Stimulated activated CD4-positive, alpha-beta T cell treated with anti-CD3 and anti-CD28 coated beads, Interleukin-1b, Interleukin-23, amount 100 ng/mL, for 24 hours (primary cell): ENCODE measurements at regions not wholly inside any gene's neighbourhood (a gene's known extent, or its start where the extent isn't known, plus 50 kb on each side); places are given as distances from the start of the nearest gene placed in this dataset.

Experiments used
- DNase-seq, 4 experiments: peaks; one replicate each; pipeline ENCODE4 v3.0.0-alpha.2; 2020; ENCODE audit warnings: low read depth in 4 of 4, low spot score in 1 of 4

GRCh38 chr11:70715166-70715951, 317.0 kb downstream of the CTTN start:
- DNase-seq: no peak

- no peak for DNase-seq
These were observed 317.9 kb downstream of the CTTN start for GRCh38 chr11:70716216-70716615.

- no peak for DNase-seq
These were observed 318.9 kb downstream of the CTTN start for GRCh38 chr11:70716986-70717775.

- DNase-seq: no peak
These were observed 319.7 kb downstream of the CTTN start for GRCh38 chr11:70717936-70718595.

- DNase-seq: no peak
These were observed 321.2 kb downstream of the CTTN start for GRCh38 chr11:70719516-70719915.

- DNase-seq: no peak
These were observed 322.0 kb downstream of the CTTN start for GRCh38 chr11:70720281-70720680.

- DNase-seq: no peak
These were observed 322.7 kb downstream of the CTTN start for GRCh38 chr11:70721006-70721405.

- DNase-seq: no peak
These were observed 326.9 kb downstream of the CTTN start for GRCh38 chr11:70725278-70725677.

GRCh38 chr11:70725739-70726138, 327.4 kb downstream of the CTTN start:
- DNase-seq: no peak

- DNase-seq: no peak
These were observed 328.7 kb downstream of the CTTN start for GRCh38 chr11:70727021-70727420.

GRCh38 chr11:70727899-70728620, 329.7 kb downstream of the CTTN start:
- no peak for DNase-seq

GRCh38 chr11:70729949-70730348, 331.6 kb downstream of the CTTN start:
- DNase-seq: no peak

GRCh38 chr11:70730411-70730810, 332.1 kb downstream of the CTTN start:
- no peak for DNase-seq

- no peak for DNase-seq
These were observed 333.1 kb downstream of the CTTN start for GRCh38 chr11:70731271-70732022.

GRCh38 chr11:70732023-70732880, 333.9 kb downstream of the CTTN start:
- no peak for DNase-seq

- no peak for DNase-seq
These were observed 334.5 kb downstream of the CTTN start for GRCh38 chr11:70732881-70733196.

- DNase-seq: no peak
These were observed 335.3 kb downstream of the CTTN start for GRCh38 chr11:70733327-70734325.

GRCh38 chr11:70734379-70734778, 336.1 kb downstream of the CTTN start:
- DNase-seq: no peak

- no peak for DNase-seq
These were observed 336.6 kb downstream of the CTTN start for GRCh38 chr11:70734911-70735310.
